HuH-7 (cell line): ENCODE measurements at regions not wholly inside any gene's neighbourhood (a gene's known extent, or its start where the extent isn't known, plus 50 kb on each side); places are given as distances from the start of the nearest gene placed in this dataset.

Source experiments
- DNase-seq: peaks from one replicate; pipeline ENCODE4 v3.0.0; 2011; ENCODE audit warnings: low spot score

DNA sequence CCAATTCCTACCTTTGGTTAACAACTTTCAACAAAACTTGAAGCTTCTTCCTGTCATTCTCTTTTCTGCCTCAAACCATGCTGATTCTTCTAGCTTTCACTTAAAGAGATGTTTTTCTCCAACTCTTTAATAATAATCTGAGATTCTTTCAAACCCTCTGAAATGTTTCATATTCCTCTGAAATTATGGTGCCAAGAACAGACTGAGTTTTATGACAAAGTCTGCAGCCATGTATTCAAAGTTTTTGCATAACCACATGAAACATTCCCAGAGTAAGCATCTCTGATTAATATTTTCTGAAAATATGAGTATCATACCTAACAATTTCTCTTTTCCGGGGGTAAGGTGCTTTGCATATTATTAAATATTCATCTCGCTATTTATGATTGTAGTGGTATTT lies 59.1 kb upstream of the DCN start:
- DNase-seq: no peak

DNA sequence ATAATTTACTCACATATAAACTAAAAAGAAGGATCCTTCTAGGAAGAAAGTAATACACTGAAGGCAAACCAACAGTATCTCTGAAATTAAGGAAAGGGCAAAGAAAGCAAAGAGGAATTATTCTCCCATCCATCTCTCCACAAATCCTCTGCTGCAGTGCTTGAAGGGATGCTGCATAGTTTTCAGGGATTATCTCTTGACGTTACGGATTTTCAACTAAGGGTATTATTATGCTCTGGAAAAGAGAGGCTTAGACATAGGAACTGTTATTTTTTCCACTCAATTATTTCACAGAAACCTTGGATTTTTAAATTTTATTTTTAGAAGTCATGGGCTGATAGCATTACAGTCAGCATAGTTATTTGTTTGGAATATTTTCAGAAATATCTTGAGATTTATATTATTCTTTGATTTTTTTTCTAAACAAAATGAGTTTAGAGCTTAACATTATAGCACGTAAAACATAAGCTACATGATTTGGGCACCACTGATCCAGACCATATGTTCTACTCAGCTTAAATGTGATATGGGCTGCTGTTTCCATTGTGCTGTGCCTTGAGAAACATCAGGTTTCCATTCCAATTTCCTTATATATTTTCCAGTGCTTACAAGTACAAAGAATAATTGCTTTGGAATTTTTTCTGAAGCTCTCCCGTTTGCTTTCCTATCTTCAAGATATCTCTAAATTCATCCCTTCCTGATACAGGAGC lies 57.9 kb upstream of the DCN start:
- DNase-seq: no peak

GRCh38 chr12:91239481-91239880 lies 56.9 kb upstream of the DCN start:
- DNase-seq: no peak
